GM18511 (cell line): ENCODE measurements at regions not wholly inside any gene's neighbourhood (a gene's known extent, or its start where the extent isn't known, plus 50 kb on each side); places are given as distances from the start of the nearest gene placed in this dataset.

ENCODE experiments used
- ATAC-seq: cut with Tn5 transposase; IDR thresholded peaks from one replicate; pipeline ENCODE4 v1.9.1; 2021; ENCODE audit warnings: mild to moderate bottlenecking, moderate library complexity; ENCODE audit not compliant: unreplicated experiment

- no peak for ATAC-seq
These were observed 224.3 kb downstream of the ANKRD60 start for GRCh38 chr20:58004146-58004545.

- no peak for ATAC-seq
These were observed 224.9 kb downstream of the ANKRD60 start for GRCh38 chr20:58003525-58003924.

GRCh38 chr20:58002901-58003300, 225.6 kb downstream of the ANKRD60 start:
- no peak for ATAC-seq

- ATAC-seq: no peak
These were observed 226.5 kb downstream of the ANKRD60 start for GRCh38 chr20:58001946-58002345.

GRCh38 chr20:58001381-58001780, 227.1 kb downstream of the ANKRD60 start:
- no peak for ATAC-seq

- no peak for ATAC-seq
These were observed 227.6 kb downstream of the ANKRD60 start for GRCh38 chr20:58000861-58001260.

- ATAC-seq: no peak
These were observed 228.9 kb downstream of the ANKRD60 start for GRCh38 chr20:57999465-58000111.

GRCh38 chr20:57998981-57999464, 229.4 kb downstream of the ANKRD60 start:
- ATAC-seq: no peak

GRCh38 chr20:57998276-57998675, 230.2 kb downstream of the ANKRD60 start:
- ATAC-seq: no peak

- ATAC-seq: no peak
These were observed 231.2 kb downstream of the ANKRD60 start for GRCh38 chr20:57996936-57997890.

GRCh38 chr20:57996465-57996864, 232.0 kb downstream of the ANKRD60 start:
- ATAC-seq: no peak

GRCh38 chr20:57995381-57995977, 233.0 kb downstream of the ANKRD60 start:
- ATAC-seq: no peak

- no peak for ATAC-seq
These were observed 234.6 kb downstream of the ANKRD60 start for GRCh38 chr20:57993716-57994431.

GRCh38 chr20:57991211-57991881, 237.1 kb downstream of the ANKRD60 start:
- ATAC-seq: no peak

GRCh38 chr20:57990396-57990987, 238.0 kb downstream of the ANKRD60 start:
- ATAC-seq: no peak

GRCh38 chr20:57988828-57989227, 239.6 kb downstream of the ANKRD60 start:
- ATAC-seq: no peak

- no peak for ATAC-seq
These were observed 240.0 kb downstream of the ANKRD60 start for GRCh38 chr20:57988422-57988821.

GRCh38 chr20:57987659-57988058, 240.8 kb downstream of the ANKRD60 start:
- no peak for ATAC-seq

- ATAC-seq: no peak
These were observed 241.8 kb downstream of the ANKRD60 start for GRCh38 chr20:57986666-57987065.

GRCh38 chr20:57985278-57985677, 243.2 kb downstream of the ANKRD60 start:
- ATAC-seq: no peak
